MM.1S (cell line): ENCODE measurements at regions not wholly inside any gene's neighbourhood (a gene's known extent, or its start where the extent isn't known, plus 50 kb on each side); places are given as distances from the start of the nearest gene placed in this dataset.
A peak's percentile ranks its signal among the peaks of the same experiment; 100 is the strongest.

Experiments
- DNase-seq: peaks from one replicate; pipeline ENCODE4 v3.0.0-alpha.2; 2015
- H2AFZ ChIP-seq: fragments of 300-600 bp; sonication (generic); 2 replicates; pipeline ENCODE4 v1.6.0; 2016; ENCODE audit warnings: antibody characterized with exemption, low read length
- H3F3A ChIP-seq: fragments of 300-600 bp; sonication (generic); 2 replicates; pipeline ENCODE4 v1.6.1; 2016; ENCODE audit warnings: mild to moderate bottlenecking, antibody characterized with exemption, low read length, moderate library complexity, mixed read lengths; ENCODE audit not compliant: insufficient read depth
- H3K27ac ChIP-seq: fragments of 300-600 bp; sonication (generic); 2 replicates; pipeline ENCODE4 v1.5.1; 2016; ENCODE audit warnings: mild to moderate bottlenecking, low read length
- H3K27me3 ChIP-seq: fragments of 300-600 bp; sonication (generic); replicated peaks from 2 replicates; pipeline ENCODE4 v1.6.0; 2016; ENCODE audit warnings: low read length; ENCODE audit not compliant: insufficient read depth
- H3K36me3 ChIP-seq: fragments of 300-600 bp; sonication (generic); replicated peaks from 2 replicates; pipeline ENCODE4 v1.6.1; 2016; ENCODE audit warnings: mild to moderate bottlenecking, low read length, mixed read lengths; ENCODE audit not compliant: insufficient read depth
- H3K4me1 ChIP-seq: fragments of 300-600 bp; sonication (generic); 2 replicates; pipeline ENCODE4 v1.6.1; 2016; ENCODE audit warnings: low read length, mixed read lengths
- H3K4me2 ChIP-seq: fragments of 300-600 bp; sonication (generic); 2 replicates; pipeline ENCODE4 v1.6.0; 2016; ENCODE audit warnings: low read depth, low read length
- H3K4me3 ChIP-seq: fragments of 300-600 bp; sonication (generic); 2 replicates; pipeline ENCODE4 v1.5.1; 2016; ENCODE audit warnings: low read length, mixed read lengths
- H3K79me2 ChIP-seq: fragments of 300-600 bp; sonication (generic); 2 replicates; pipeline ENCODE4 v1.6.1; 2016; ENCODE audit warnings: mixed run types, low read length, mixed read lengths
- H3K9ac ChIP-seq: fragments of 300-600 bp; sonication (generic); 2 replicates; pipeline ENCODE4 v1.6.1; 2016; ENCODE audit warnings: low read length, mixed read lengths
- H3K9me2 ChIP-seq: fragments of 300-600 bp; sonication (generic); replicated peaks from 2 replicates; pipeline ENCODE4 v1.6.1; 2016; ENCODE audit warnings: mild to moderate bottlenecking, low read length, mixed read lengths; ENCODE audit not compliant: insufficient read depth
- H3K9me3 ChIP-seq: fragments of 300-600 bp; sonication (generic); replicated peaks from 2 replicates; pipeline ENCODE4 v1.6.1; 2016; ENCODE audit warnings: mild to moderate bottlenecking, low read length, mixed read lengths; ENCODE audit not compliant: insufficient read depth
- H4K20me1 ChIP-seq: fragments of 300-600 bp; sonication (generic); 2 replicates; pipeline ENCODE4 v1.6.1; 2016; ENCODE audit warnings: mild to moderate bottlenecking, low read length, moderate library complexity, mixed read lengths; ENCODE audit not compliant: insufficient read depth
- EZH2 ChIP-seq: fragments of 300-600 bp; sonication (generic); optimal IDR thresholded peaks from 2 replicates; pipeline ENCODE3; 2017; ENCODE audit warnings: low read depth, mild to moderate bottlenecking, antibody characterized with exemption, low read length, mixed read lengths
- EZH2phosphoT487 ChIP-seq: fragments of 300-600 bp; sonication (generic); IDR thresholded peaks from 2 replicates; pipeline ENCODE4 v1.6.1; 2018; ENCODE audit warnings: antibody characterized with exemption, low read length
- TF ChIP-seq, protein P1 (sequence below): fragments of 300-600 bp; sonication (generic); IDR thresholded peaks from 2 replicates; pipeline ENCODE4 v1.5.1; 2016; ENCODE audit warnings: antibody characterized with exemption, low read length, mixed read lengths

DNA sequence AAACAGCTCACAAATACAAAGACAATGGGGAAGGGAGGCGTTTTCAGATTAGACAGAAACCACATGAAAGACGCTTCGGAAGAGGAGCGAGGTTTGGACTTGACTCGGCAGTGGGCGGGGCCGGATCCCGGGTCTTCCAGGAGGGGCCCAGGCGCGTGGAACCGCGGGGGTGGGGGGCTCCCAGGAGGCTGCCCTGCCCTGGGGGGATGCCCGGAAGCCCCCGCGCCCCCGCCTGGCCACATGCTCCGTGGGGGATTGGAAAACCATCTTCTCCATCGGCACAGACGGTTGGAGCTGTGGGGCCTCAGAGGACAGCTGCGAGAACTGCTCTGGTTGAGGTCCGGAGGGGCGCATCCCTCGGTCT, 186.0 kb upstream of the SHH start:
- peak overlapping the region; percentile 20; the same call in 1 of the 2 replicates for H3K4me2 ChIP-seq
- H3K27ac ChIP-seq: no peak overlapping the region
- no peak overlapping the region for H3K9ac ChIP-seq
- H3K9me3 ChIP-seq: no peaks in the 10 kb centered on the region
- no peak overlapping the region for H2AFZ ChIP-seq
- TF ChIP-seq, protein P1, sequence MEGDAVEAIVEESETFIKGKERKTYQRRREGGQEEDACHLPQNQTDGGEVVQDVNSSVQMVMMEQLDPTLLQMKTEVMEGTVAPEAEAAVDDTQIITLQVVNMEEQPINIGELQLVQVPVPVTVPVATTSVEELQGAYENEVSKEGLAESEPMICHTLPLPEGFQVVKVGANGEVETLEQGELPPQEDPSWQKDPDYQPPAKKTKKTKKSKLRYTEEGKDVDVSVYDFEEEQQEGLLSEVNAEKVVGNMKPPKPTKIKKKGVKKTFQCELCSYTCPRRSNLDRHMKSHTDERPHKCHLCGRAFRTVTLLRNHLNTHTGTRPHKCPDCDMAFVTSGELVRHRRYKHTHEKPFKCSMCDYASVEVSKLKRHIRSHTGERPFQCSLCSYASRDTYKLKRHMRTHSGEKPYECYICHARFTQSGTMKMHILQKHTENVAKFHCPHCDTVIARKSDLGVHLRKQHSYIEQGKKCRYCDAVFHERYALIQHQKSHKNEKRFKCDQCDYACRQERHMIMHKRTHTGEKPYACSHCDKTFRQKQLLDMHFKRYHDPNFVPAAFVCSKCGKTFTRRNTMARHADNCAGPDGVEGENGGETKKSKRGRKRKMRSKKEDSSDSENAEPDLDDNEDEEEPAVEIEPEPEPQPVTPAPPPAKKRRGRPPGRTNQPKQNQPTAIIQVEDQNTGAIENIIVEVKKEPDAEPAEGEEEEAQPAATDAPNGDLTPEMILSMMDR: no peak
- TF ChIP-seq EZH2: no peak
- TF ChIP-seq EZH2phosphoT487: no peak
- no peaks in the 10 kb centered on the region for H3K9me2 ChIP-seq
- H3K4me3 ChIP-seq: no peak overlapping the region
- H3K4me1 ChIP-seq: no peaks in the 10 kb centered on the region
- no peaks in the 10 kb centered on the region for H3K36me3 ChIP-seq
- H3K79me2 ChIP-seq: no peaks in the 10 kb centered on the region
- H3K27me3 ChIP-seq: peaks cover 86% of the 10 kb centered on the region
- no peaks in the 10 kb centered on the region for H4K20me1 ChIP-seq
- H3F3A ChIP-seq: no peaks in the 10 kb centered on the region
- peak; percentile 21 for DNase-seq

DNA sequence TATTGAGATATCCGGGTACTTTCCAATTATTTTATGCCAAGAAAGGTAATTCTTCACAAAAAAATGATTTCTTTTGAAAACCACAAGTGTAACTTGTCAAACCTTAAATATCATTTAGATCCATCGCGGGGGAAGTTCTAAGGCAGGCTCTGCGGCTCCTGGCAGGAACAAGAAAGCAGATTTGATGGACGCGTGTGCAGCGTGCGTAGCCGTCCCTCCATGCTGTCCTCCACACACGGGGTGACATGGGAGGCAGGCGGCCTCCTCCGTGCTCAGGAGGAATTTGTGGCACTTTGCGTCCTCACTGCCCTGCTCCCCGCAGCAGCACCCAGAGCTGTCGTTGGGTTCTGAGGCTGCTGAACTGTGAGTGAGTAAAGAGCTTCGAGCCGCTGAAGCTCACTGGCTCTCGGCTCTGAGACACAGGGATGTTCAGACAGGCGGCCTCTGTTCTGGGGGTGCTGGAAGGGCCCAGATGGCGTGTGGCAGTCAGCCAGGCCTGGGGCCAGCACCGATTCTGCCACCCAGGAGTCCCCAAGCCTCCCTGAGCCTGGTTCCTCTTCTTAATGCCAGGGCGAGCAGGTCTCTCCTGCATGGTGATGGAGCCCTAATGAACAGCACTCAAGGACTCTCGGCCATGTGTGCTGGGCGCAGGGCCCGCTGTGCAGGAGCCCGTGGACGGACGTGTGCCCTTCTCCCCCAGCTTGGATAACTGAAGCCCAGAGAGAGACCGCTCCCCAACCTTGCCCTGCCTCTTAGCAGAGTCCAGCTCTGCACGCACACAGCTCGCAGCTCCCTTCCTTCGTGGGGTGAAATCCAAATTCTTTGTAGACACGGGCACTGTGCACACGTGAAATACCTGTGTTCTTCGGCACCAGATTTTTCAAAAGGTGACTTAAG, 185.4 kb upstream of the SHH start:
- no peaks in the 10 kb centered on the region for H3K36me3 ChIP-seq
- H3F3A ChIP-seq: no peaks in the 10 kb centered on the region
- no peak overlapping the region for H3K9ac ChIP-seq
- no peaks in the 10 kb centered on the region for H4K20me1 ChIP-seq
- H3K4me2 ChIP-seq: peak overlapping the region; percentile 20; the same call in 1 of the 2 replicates
- H3K27me3 ChIP-seq: peaks cover 86% of the 10 kb centered on the region
- no peaks in the 10 kb centered on the region for H3K9me2 ChIP-seq
- TF ChIP-seq EZH2phosphoT487: no peak
- no peak for TF ChIP-seq EZH2
- TF ChIP-seq, protein P1: no peak
- no peak overlapping the region for H3K27ac ChIP-seq
- H3K4me3 ChIP-seq: no peak overlapping the region
- no peaks in the 10 kb centered on the region for H3K79me2 ChIP-seq
- no peak for DNase-seq
- no peaks in the 10 kb centered on the region for H3K4me1 ChIP-seq
- H3K9me3 ChIP-seq: no peaks in the 10 kb centered on the region
- no peak overlapping the region for H2AFZ ChIP-seq

DNA sequence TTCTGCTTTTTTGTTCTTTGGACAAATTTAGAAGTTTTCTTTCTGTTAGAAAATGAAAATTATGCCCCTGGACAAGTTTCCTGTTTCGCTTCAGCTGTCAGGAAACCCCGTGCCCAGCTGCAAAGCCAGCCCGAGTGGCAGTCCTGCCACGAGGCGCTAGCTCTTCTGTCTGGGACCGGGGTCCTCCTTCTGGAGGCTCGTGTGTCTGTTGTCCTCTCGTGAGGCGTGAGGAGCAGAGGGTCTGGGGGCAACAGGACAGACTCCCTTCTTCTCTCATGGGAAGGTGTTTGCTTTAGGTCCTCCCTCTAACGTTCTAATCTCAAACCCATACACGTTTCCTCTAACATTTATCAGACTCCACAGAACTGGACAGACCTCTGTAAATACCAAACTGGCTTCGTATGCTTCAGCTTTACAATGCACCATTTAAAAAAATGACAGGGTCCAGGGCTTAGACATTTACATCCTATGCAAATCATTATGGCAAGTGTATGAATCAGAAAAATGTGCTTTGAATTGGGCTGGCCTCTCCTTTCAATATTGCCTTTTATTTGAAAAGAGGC, 184.5 kb upstream of the SHH start:
- Histone ChIP-seq H3K9me3 (no peaks in the 10 kb centered on the region), H3F3A (no peaks in the 10 kb centered on the region), H3K4me3 (no peak overlapping the region), H3K9ac (no peak overlapping the region), H3K9me2 (no peaks in the 10 kb centered on the region), H3K4me2 (no peak overlapping the region), H2AFZ (no peak overlapping the region), H3K36me3 (no peaks in the 10 kb centered on the region), H3K27me3 (peaks cover 78% of the 10 kb centered on the region), H3K27ac (no peak overlapping the region), H4K20me1 (no peaks in the 10 kb centered on the region), H3K4me1 (no peaks in the 10 kb centered on the region), H3K79me2 (no peaks in the 10 kb centered on the region)
- no peak for DNase-seq
- TF ChIP-seq, protein P1: no peak
- no peak for TF ChIP-seq EZH2
- TF ChIP-seq EZH2phosphoT487: no peak
